ENCODE measurements at regions not wholly inside any gene's neighbourhood (a gene's known extent, or its start where the extent isn't known, plus 50 kb on each side); places are given as distances from the start of the nearest gene placed in this dataset.

DNA sequence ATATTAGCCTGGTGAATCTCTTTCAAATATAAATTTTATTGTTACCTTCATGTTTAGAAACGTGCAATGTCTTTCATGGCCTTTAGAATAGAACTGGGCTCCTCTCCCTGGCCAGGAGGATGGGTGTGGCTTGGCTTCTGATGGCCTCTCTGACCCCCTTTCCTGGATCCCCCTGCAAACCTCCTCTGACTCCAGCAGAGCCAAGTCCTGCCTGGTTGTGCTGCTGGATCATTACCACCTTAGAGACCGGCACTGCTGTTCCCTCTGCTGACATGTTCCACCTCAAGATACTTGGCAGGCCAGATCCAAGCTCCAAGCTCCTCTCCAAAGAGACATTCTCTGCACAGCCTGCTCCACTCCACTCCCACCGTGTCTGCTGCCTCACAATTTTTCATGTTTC, 823.8 kb upstream of the HS6ST1 start:
- TF ChIP-seq, protein P1, sequence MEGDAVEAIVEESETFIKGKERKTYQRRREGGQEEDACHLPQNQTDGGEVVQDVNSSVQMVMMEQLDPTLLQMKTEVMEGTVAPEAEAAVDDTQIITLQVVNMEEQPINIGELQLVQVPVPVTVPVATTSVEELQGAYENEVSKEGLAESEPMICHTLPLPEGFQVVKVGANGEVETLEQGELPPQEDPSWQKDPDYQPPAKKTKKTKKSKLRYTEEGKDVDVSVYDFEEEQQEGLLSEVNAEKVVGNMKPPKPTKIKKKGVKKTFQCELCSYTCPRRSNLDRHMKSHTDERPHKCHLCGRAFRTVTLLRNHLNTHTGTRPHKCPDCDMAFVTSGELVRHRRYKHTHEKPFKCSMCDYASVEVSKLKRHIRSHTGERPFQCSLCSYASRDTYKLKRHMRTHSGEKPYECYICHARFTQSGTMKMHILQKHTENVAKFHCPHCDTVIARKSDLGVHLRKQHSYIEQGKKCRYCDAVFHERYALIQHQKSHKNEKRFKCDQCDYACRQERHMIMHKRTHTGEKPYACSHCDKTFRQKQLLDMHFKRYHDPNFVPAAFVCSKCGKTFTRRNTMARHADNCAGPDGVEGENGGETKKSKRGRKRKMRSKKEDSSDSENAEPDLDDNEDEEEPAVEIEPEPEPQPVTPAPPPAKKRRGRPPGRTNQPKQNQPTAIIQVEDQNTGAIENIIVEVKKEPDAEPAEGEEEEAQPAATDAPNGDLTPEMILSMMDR (IDR thresholded peaks at IDR 0.05) = no peak
- POLR2A ChIA-PET = no interaction called here

DNA sequence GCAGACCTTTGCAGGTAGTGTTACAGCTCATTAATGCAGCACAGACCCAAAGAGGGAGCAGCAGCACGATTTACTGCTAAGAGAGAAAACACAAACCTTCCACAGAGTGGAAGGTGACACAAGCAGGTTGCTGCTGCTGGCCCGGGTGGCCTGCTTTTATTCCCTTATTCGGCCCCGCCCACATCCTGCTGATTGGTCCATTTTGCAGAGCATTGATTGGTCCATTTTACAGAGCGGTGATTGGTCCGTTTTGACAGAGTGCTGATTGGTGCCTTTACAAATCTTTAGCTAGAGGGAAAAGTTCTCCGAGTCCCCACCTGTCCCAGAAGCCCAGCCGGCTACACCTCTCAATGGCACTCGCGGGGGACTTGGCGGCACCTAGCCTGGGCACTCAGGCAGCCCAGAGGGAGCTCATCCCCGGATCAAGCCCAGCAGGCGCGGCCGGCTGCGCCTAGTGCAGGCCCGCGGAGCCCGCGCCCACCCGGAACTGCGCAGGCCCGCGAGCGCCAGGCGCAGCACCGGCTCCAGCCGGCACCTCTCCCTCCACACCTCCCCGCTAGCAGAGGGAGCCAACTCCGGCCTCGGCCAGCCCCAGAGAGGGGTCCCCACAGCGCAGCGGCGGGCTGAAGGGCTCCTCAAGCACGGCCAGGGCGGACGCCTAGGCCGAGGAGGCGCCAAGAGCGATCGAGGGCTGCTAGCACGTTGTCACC, 825.6 kb upstream of the HS6ST1 start:
- Mint-ChIP-seq H3K4me3 (no peak overlapping the region), H3K27me3 (peaks cover 6% of the 10 kb centered on the region), H3K4me1 (ENCODE audit: low read depth) (no peaks in the 10 kb centered on the region), H3K36me3 (ENCODE audit: low read depth) (no peaks in the 10 kb centered on the region), H3K9me3 (no peaks in the 10 kb centered on the region), H3K27ac (no peak overlapping the region)
- Histone ChIP-seq H3K4me3 (ENCODE audit: low read length) (no peak overlapping the region), H3K27me3 (ENCODE audit: control insufficient read depth in 1 of 2, insufficient read depth in 2 of 2, low read length in 2 of 2) (no peaks in the 10 kb centered on the region), H3K27ac (ENCODE audit: low read depth in 1 of 2, low read length in 2 of 2) (no peak overlapping the region), H3K4me1 (ENCODE audit: insufficient read depth, low read length) (no peaks in the 10 kb centered on the region), H3K9me3 (ENCODE audit: control insufficient read depth in 1 of 2, insufficient read depth in 1 of 2, low read length in 2 of 2) (peaks cover 0 to 8% of the 10 kb centered on the region in 2 experiments), H3K36me3 (ENCODE audit: insufficient read depth, low read length) (no peaks in the 10 kb centered on the region)
- intact Hi-C loops (cut with DNase I, micrococcal nuclease) = no loop called here
- ChIA-PET CTCF (no interaction called here), POLR2A (no interaction called here)
- ATAC-seq (ENCODE audit: poor library complexity) (no peak), DNase-seq (no peak)
- TF ChIP-seq, protein P1 (IDR thresholded peaks at IDR 0.05) = no peak

More for the DNA sequence above, 823.8 kb upstream of the HS6ST1 start:
- Histone ChIP-seq H3K4me3 (ENCODE audit: low read length) (no peak overlapping the region), H3K27ac (ENCODE audit: low read depth in 1 of 2, low read length in 2 of 2) (no peak overlapping the region), H3K36me3 (ENCODE audit: insufficient read depth, low read length) (no peaks in the 10 kb centered on the region), H3K9me3 (ENCODE audit: control insufficient read depth in 1 of 2, insufficient read depth in 1 of 2, low read length in 2 of 2) (peaks cover 0 to 8% of the 10 kb centered on the region in 2 experiments), H3K27me3 (ENCODE audit: control insufficient read depth in 1 of 2, insufficient read depth in 2 of 2, low read length in 2 of 2) (no peaks in the 10 kb centered on the region), H3K4me1 (ENCODE audit: insufficient read depth, low read length) (no peaks in the 10 kb centered on the region)
- Mint-ChIP-seq H3K27ac (no peak overlapping the region), H3K36me3 (ENCODE audit: low read depth) (no peaks in the 10 kb centered on the region), H3K27me3 (peaks cover 6% of the 10 kb centered on the region), H3K9me3 (no peaks in the 10 kb centered on the region), H3K4me1 (ENCODE audit: low read depth) (no peaks in the 10 kb centered on the region), H3K4me3 (no peak overlapping the region)
- intact Hi-C loops (cut with DNase I, micrococcal nuclease) = no loop called here
- CTCF ChIA-PET = no interaction called here
- DNase-seq (no peak), ATAC-seq (ENCODE audit: poor library complexity) (no peak)

DNA sequence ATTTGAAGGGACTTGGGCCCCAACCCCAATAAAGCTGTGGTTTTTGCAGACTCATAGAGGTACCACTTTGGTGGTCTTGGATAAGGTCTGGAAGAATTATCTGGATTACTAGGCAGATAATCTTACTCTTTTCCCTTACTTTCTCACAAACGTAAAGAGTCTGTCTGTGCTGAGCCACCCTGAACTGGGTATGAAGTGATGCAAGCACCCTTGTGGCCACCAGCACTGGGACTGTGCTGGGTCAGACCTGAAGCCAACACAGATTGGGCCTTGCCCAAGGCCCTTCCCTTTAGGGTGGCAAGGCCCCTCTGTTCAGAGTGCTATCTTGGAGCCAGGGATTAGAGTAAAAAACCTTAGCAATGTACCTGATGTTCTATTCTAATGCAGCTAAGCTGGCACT, 827.0 kb upstream of the RAB6C start:
- no peak overlapping the region for H3K4me3 ChIP-seq (ENCODE audit: low read length)
- TF ChIP-seq, protein P1 (IDR thresholded peaks at IDR 0.05) = no peak
- Mint-ChIP-seq H3K4me3 (no peak overlapping the region), H3K27me3 (peaks cover 5% of the 10 kb centered on the region), H3K36me3 (ENCODE audit: low read depth) (no peaks in the 10 kb centered on the region), H3K9me3 (no peaks in the 10 kb centered on the region), H3K27ac (no peak overlapping the region), H3K4me1 (ENCODE audit: low read depth) (no peaks in the 10 kb centered on the region)
- no peak overlapping the region for H3K27ac ChIP-seq (ENCODE audit: low read depth in 1 of 2, low read length in 2 of 2)
- POLR2A ChIA-PET = no interaction called here
- CTCF ChIA-PET = no interaction called here
- intact Hi-C loops (cut with DNase I, micrococcal nuclease) = no loop called here
- H3K9me3 ChIP-seq (ENCODE audit: control insufficient read depth in 1 of 2, insufficient read depth in 1 of 2, low read length in 2 of 2) = peaks cover 0 to 7% of the 10 kb centered on the region in 2 experiments
- no peaks in the 10 kb centered on the region for H3K36me3 ChIP-seq (ENCODE audit: insufficient read depth, low read length)
- H3K4me1 ChIP-seq (ENCODE audit: insufficient read depth, low read length) = no peaks in the 10 kb centered on the region
- ATAC-seq (ENCODE audit: poor library complexity) (no peak), DNase-seq (no peak)
- H3K27me3 ChIP-seq (ENCODE audit: control insufficient read depth in 1 of 2, insufficient read depth in 2 of 2, low read length in 2 of 2) = no peaks in the 10 kb centered on the region

Data from CD4-positive, alpha-beta T cell (primary cell).